Fibroblast of villous mesenchyme (primary cell): ENCODE measurements at regions not wholly inside any gene's neighbourhood (a gene's known extent, or its start where the extent isn't known, plus 50 kb on each side); places are given as distances from the start of the nearest gene placed in this dataset.

Experiments
- DNase-seq: peaks from one replicate; pipeline ENCODE4 v3.0.0-alpha.2; 2010; ENCODE audit warnings: low read depth
- H3K4me3 ChIP-seq: 2 replicates; pipeline ENCODE4 v1.5.1; 2011; ENCODE audit warnings: low read depth, mild to moderate bottlenecking, low read length
- TF ChIP-seq, protein P1 (sequence below): IDR thresholded peaks from 2 replicates; pipeline ENCODE4 v1.5.1; 2012; ENCODE audit warnings: low read depth, mild to moderate bottlenecking, low read length; ENCODE audit not compliant: insufficient read depth

GRCh38 chr20:25135031-25135430 lies 53.1 kb upstream of the VSX1 start:
- no peak for DNase-seq
- H3K4me3 ChIP-seq, result no peak overlapping the region
- TF ChIP-seq, protein P1, sequence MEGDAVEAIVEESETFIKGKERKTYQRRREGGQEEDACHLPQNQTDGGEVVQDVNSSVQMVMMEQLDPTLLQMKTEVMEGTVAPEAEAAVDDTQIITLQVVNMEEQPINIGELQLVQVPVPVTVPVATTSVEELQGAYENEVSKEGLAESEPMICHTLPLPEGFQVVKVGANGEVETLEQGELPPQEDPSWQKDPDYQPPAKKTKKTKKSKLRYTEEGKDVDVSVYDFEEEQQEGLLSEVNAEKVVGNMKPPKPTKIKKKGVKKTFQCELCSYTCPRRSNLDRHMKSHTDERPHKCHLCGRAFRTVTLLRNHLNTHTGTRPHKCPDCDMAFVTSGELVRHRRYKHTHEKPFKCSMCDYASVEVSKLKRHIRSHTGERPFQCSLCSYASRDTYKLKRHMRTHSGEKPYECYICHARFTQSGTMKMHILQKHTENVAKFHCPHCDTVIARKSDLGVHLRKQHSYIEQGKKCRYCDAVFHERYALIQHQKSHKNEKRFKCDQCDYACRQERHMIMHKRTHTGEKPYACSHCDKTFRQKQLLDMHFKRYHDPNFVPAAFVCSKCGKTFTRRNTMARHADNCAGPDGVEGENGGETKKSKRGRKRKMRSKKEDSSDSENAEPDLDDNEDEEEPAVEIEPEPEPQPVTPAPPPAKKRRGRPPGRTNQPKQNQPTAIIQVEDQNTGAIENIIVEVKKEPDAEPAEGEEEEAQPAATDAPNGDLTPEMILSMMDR, result no peak

- no peak for DNase-seq
- no peak overlapping the region for H3K4me3 ChIP-seq
- TF ChIP-seq, protein P1, result no peak
These were observed 54.1 kb upstream of the VSX1 start for GRCh38 chr20:25136056-25136455.

GRCh38 chr20:25136643-25137559 lies 55.0 kb upstream of the VSX1 start:
- no peak overlapping the region for H3K4me3 ChIP-seq
- TF ChIP-seq, protein P1, result no peak
- DNase-seq, result peak; percentile 51

DNA sequence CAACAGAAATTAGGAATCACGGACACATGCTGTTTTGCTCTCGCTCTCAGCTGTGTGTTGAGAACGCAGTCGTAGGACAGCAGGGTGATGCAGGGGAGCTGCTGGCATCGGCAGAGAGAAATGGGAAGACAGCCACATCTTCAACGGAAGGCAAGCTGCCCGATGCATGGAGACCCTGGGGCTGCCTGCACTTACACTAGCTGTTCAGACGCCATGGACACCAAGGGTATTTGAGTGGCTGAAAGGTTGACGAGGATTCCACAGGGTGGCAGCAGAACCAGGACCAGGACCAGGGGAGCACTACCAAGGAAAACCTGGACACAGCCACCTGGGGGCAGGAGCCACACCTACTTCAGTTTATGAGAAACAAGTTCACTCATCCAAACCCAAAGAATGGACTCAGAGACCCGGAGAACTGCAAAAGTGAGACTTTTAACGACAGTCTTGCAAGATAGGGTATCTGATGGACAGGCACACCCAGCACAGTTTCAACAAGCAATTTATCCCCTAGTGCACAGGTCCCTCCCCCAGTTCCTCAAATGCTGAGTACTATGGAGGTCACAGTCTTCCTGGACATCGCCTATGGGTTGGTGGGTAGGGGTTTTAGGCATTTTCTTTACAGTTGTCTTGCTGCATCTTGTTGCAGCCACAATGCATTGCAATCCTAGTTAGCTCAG lies 56.3 kb upstream of the ENTPD6 start:
- TF ChIP-seq, protein P1, result no peak
- no peak for DNase-seq
- no peak overlapping the region for H3K4me3 ChIP-seq

GRCh38 chr20:25140968-25141367 lies 54.5 kb upstream of the ENTPD6 start:
- no peak for DNase-seq
- H3K4me3 ChIP-seq, result no peak overlapping the region
- TF ChIP-seq, protein P1, result no peak

DNA sequence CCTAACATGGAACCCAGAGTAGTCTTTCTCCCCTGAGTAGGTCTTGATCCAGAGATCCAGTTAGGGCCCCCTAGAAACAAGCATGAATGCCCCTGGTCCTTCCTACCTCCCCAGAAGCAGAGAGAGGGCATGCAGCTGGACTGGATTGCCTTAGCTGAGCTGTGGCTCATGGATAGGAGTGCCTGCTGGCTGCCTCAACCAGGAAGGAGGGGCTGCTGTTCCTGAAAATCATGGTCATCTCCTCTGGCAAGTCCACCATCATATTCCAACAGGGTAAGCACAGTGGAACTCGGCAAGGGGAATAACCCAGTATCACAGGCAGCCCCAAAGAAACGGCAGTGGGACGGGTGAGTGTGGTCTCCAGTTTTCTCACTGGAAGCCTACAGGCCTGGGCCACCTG lies 53.1 kb upstream of the ENTPD6 start:
- no peak overlapping the region for H3K4me3 ChIP-seq
- TF ChIP-seq, protein P1, result no peak

More for the DNA sequence above, 53.1 kb upstream of the ENTPD6 start:
- DNase-seq, result no peak
